Medulla oblongata (tissue), 1 donor: ENCODE measurements at regions not wholly inside any gene's neighbourhood (a gene's known extent, or its start where the extent isn't known, plus 50 kb on each side); places are given as distances from the start of the nearest gene placed in this dataset.
"Not testable (repeated sequence)": the region's sequence is repeated elsewhere in the genome, so short reads cannot be mapped to it uniquely, and the experiment has no call there.

Experiments used
- DNase-seq: peaks from one replicate; pipeline ENCODE4 v3.0.0-alpha.2; 2015; ENCODE audit errors: extremely low spot score

GRCh38 chr1:16794609-16795008 lies 54.3 kb downstream of the RNU1-4 start:
- DNase-seq: not testable (repeated sequence)

GRCh38 chr1:16795119-16795518 lies 54.8 kb downstream of the RNU1-4 start:
- DNase-seq: not testable (repeated sequence)

- DNase-seq: not testable (repeated sequence)
Observed at GRCh38 chr1:16796179-16796578, 55.9 kb downstream of the RNU1-4 start.

DNA sequence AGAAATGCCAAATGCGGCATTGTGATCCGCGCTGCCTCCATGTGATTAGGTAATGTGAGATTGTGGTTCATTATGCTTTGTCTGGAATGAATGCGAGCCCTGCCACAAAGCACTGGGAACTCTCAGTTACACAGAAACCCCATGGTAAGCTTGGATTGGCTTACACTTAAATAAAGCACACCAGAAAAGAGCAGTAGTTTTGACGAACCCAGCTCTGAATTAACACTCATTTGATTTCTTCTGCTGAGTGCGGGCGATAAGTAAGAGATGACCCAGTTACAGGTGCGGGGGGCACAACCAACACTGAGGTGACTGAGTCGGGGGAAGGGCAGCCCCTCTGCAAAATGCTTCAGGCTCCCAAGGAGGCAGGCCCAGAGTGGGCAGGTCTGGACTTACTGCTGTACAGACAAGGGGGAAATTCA lies 56.3 kb downstream of the RNU1-4 start:
- DNase-seq: peak; percentile 39

- DNase-seq: not testable (repeated sequence)
Observed at GRCh38 chr1:16797065-16797464, 56.7 kb downstream of the RNU1-4 start.

DNA sequence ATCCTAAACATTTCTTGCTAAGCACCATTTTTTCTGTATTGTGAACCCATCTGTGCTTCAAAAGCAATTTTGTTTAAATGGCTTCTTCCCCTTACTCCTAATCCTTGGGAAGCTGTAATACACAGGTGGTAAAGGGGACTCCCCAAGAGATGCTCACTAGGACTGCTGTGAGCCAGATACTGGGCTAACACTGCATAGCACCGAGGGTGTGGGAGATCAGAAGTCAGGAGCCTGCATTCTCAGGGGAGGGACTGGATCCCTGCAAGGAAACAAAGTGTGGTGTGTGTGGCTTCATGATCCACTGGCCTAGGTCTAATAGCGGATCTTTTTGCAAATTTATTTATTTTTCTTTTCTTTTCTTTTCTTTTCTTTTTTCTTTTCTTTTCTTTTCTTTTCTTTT lies 57.7 kb downstream of the RNU1-4 start:
- not testable (repeated sequence) for DNase-seq
